Keratinocyte (primary cell): ENCODE measurements at regions not wholly inside any gene's neighbourhood (a gene's known extent, or its start where the extent isn't known, plus 50 kb on each side); places are given as distances from the start of the nearest gene placed in this dataset.

Experiments
- DNase-seq: peaks from one replicate; pipeline ENCODE4 v3.0.0-alpha.2; 2011; ENCODE audit warnings: low read depth, missing footprints, low spot score
- FAIRE-seq: peaks from 2 replicates; lab custom pipeline; 2011; peaks lifted over from hg19 to GRCh38; lab: Jason Lieb, UNC
- H2AFZ ChIP-seq: 2 replicates; pipeline ENCODE4 v1.6.0; 2012; ENCODE audit warnings: low read length, control low read depth, inconsistent platforms; ENCODE audit not compliant: control insufficient read depth
- H3K27ac ChIP-seq: 2 replicates; pipeline ENCODE4 v1.5.1; 2011; ENCODE audit warnings: low read length; ENCODE audit not compliant: control insufficient read depth, insufficient read depth
- H3K27me3 ChIP-seq: 3 replicates; pipeline ENCODE4 v1.6.0; 2011; ENCODE audit warnings: low read length; ENCODE audit not compliant: control insufficient read depth, insufficient read depth; ENCODE audit errors: extremely low read depth
- H3K36me3 ChIP-seq, 2 experiments: 2 replicates in 1 of 2; 3 replicates in 1 of 2; pipeline ENCODE4 v1.5.1; 2011; ENCODE audit warnings: low read length in 2 of 2, mild to moderate bottlenecking in 1 of 2; ENCODE audit not compliant: control insufficient read depth in 2 of 2, insufficient read depth in 2 of 2; ENCODE audit errors: extremely low read depth in 1 of 2
- H3K4me1 ChIP-seq: 3 replicates; pipeline ENCODE4 v1.5.1; 2011; ENCODE audit warnings: low read length; ENCODE audit not compliant: control insufficient read depth, insufficient read depth; ENCODE audit errors: extremely low read depth
- H3K4me2 ChIP-seq: 3 replicates; pipeline ENCODE4 v1.6.0; 2011; ENCODE audit warnings: low read depth, low read length; ENCODE audit not compliant: control insufficient read depth, insufficient read depth; ENCODE audit errors: extremely low read depth
- H3K4me3 ChIP-seq, 3 experiments: fragments of 200-600 bp in 1 of 3; sonication (generic) in 1 of 3; 2 replicates in 2 of 3; 3 replicates in 1 of 3; pipeline ENCODE4 v1.5.1; 2011 to 2016; ENCODE audit warnings: low read length in 3 of 3, mild to moderate bottlenecking in 3 of 3, control low read depth in 2 of 3, inconsistent platforms in 1 of 3, low read depth in 1 of 3, mixed read lengths in 1 of 3, mixed run types in 1 of 3, moderate library complexity in 1 of 3; ENCODE audit not compliant: control insufficient read depth in 2 of 3, insufficient read depth in 2 of 3; ENCODE audit errors: extremely low read depth in 1 of 3
- H3K79me2 ChIP-seq: 2 replicates; pipeline ENCODE4 v1.6.0; 2012; ENCODE audit warnings: low read length; ENCODE audit not compliant: control insufficient read depth, insufficient read depth
- H3K9ac ChIP-seq: 3 replicates; pipeline ENCODE4 v1.6.0; 2011; ENCODE audit warnings: low read length; ENCODE audit not compliant: control insufficient read depth, insufficient read depth; ENCODE audit errors: extremely low read depth
- H3K9me1 ChIP-seq: 3 replicates; pipeline ENCODE4 v1.6.0; 2011; ENCODE audit warnings: low read length; ENCODE audit not compliant: control insufficient read depth, insufficient read depth; ENCODE audit errors: extremely low read depth
- H3K9me3 ChIP-seq: 2 replicates; pipeline ENCODE4 v1.5.1; 2012; ENCODE audit warnings: low read depth, low read length; ENCODE audit not compliant: control insufficient read depth
- H4K20me1 ChIP-seq: 3 replicates; pipeline ENCODE4 v1.6.0; 2011; ENCODE audit warnings: low read length; ENCODE audit not compliant: control insufficient read depth, insufficient read depth; ENCODE audit errors: extremely low read depth
- EZH2 ChIP-seq: IDR thresholded peaks from one replicate; pipeline ENCODE4 v1.6.1; 2012; ENCODE audit warnings: inconsistent platforms, mild to moderate bottlenecking, low read length, moderate library complexity
- dilution Hi-C: fragments of 300-500 bp; cut with MboI; formaldehyde crosslinking; loops from one replicate; pipeline ENCODE4 v1.7.0; 2020; ENCODE audit warnings: low sequenced_read_pairs; ENCODE audit not compliant: extremely low pct_ligation_motif_present
- TF ChIP-seq, protein P1 (sequence below), 3 experiments: IDR thresholded peaks in 1 of 3; conservative IDR thresholded peaks in 1 of 3; optimal IDR thresholded peaks in 1 of 3; 2 replicates in 2 of 3; 3 replicates in 1 of 3; pipeline versions ENCODE3 to v1.5.1; 2011; ENCODE audit warnings: low read length in 3 of 3, mild to moderate bottlenecking in 3 of 3, moderate library complexity in 2 of 3, control low read depth in 1 of 3, inconsistent platforms in 1 of 3; ENCODE audit not compliant: insufficient read depth in 2 of 3; ENCODE audit errors: extremely low read depth in 1 of 3

DNA sequence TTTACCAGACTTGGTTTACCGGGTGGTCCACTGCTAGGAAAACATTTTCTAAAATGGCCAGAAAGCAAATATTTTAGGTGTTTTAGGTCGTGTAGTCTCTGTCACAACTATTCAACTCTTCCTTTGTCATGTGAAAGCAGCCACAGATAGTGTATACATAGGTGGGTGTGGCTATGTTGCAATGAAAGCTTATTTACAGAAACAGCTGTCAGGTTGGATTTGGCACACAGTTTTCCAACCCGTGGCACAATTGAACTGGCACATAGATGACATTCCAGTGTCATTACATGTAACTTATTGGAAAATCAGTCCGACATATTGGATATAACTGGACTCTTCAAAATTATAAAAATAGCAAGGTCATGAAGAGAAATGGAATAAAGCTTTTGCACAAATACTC lies 68.9 kb upstream of the KCNQ5 start:
- Histone ChIP-seq H3K9ac (peak overlapping the region; percentile 39), H2AFZ (peak overlapping the region; percentile 47), H3K27me3 (no peaks in the 10 kb centered on the region), H3K9me1 (no peaks in the 10 kb centered on the region), H3K4me1 (peaks cover 41% of the 10 kb centered on the region), H3K36me3 (no peaks in the 10 kb centered on the region), H3K9me3 (no peaks in the 10 kb centered on the region), H3K27ac (peak overlapping the region; percentile 88), H3K4me2 (peak overlapping the region; percentile 85), H4K20me1 (no peaks in the 10 kb centered on the region), H3K4me3 (peak overlapping the region in 2 of 3 experiments; percentile 36 to 61), H3K79me2 (no peaks in the 10 kb centered on the region)
- TF ChIP-seq, protein P1, sequence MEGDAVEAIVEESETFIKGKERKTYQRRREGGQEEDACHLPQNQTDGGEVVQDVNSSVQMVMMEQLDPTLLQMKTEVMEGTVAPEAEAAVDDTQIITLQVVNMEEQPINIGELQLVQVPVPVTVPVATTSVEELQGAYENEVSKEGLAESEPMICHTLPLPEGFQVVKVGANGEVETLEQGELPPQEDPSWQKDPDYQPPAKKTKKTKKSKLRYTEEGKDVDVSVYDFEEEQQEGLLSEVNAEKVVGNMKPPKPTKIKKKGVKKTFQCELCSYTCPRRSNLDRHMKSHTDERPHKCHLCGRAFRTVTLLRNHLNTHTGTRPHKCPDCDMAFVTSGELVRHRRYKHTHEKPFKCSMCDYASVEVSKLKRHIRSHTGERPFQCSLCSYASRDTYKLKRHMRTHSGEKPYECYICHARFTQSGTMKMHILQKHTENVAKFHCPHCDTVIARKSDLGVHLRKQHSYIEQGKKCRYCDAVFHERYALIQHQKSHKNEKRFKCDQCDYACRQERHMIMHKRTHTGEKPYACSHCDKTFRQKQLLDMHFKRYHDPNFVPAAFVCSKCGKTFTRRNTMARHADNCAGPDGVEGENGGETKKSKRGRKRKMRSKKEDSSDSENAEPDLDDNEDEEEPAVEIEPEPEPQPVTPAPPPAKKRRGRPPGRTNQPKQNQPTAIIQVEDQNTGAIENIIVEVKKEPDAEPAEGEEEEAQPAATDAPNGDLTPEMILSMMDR (optimal IDR thresholded peaks at IDR 0.05 in 1 of 3, IDR thresholded peaks at IDR 0.05 in 1 of 3, conservative IDR thresholded peaks at IDR 0.05 in 1 of 3; ENCODE audit: extremely low read depth in 1 of 3, insufficient read depth in 2 of 3, low read length in 3 of 3): no peak
- no peak for TF ChIP-seq EZH2
- no peak for FAIRE-seq
- DNase-seq: peak; percentile 53
- dilution Hi-C loops: loop anchor here (25.0 kb wide), 1 partner anchor 116 kb away; no protein-coding TSS in a partner anchor

DNA sequence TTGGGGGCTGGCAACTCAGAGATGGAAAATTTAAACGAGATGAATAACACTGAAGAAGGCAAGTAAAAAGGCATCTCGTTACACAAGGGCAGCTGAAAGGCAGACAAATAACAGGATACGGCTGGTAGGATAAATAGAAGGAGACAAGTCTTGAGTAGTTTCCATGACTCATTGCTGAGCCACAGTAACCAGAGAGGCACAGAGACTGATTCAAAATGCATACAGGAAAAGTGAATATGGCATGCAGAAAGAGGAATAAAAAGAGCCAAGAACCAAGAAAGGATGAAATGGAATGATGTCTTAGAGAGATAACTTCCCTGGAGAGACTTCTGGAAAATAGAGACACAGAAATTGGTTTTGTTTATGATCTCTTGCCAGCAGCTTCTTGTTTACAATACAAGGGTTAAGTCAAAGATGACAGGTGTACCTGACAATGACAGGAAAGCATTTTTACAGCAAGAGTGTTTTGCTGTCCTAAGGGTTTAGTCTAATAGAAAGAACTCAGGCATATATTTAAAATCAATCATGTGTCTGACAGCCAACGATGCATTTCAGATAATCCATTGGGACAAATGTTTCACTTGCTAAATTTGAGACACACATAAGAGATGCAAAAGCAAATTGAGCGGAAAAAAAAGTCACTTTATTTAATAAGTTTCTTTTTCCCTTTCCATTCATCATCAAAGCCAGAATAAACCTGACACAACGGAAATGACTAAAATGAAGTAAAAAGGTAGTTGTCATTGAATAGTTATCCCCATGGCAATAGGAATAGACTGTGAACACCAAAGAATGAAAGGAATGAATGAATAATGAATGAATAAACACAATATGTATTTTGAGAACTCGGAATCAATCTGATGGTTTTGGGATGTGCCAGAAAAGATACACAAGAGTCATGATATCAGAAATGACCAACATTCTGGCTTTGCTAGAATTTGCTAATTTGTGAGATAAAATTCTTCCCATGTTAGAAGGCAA lies 68.0 kb upstream of the KCNQ5 start:
- H3K79me2 ChIP-seq: no peaks in the 10 kb centered on the region
- peak overlapping the region in 2 of 3 experiments; percentile 54 to 56 for H3K4me3 ChIP-seq
- FAIRE-seq (peak; percentile 97), DNase-seq (peak; percentile 78)
- no peak overlapping the region for H2AFZ ChIP-seq
- H3K4me1 ChIP-seq: peaks cover 41% of the 10 kb centered on the region
- no peaks in the 10 kb centered on the region for H4K20me1 ChIP-seq
- H3K9ac ChIP-seq: peak overlapping the region; percentile 62
- no peaks in the 10 kb centered on the region for H3K9me1 ChIP-seq
- no peaks in the 10 kb centered on the region for H3K27me3 ChIP-seq
- H3K9me3 ChIP-seq: no peaks in the 10 kb centered on the region
- dilution Hi-C loops: loop anchor here (25.0 kb wide), 1 partner anchor 117 kb away; no protein-coding TSS in a partner anchor
- peak overlapping the region; percentile 85 for H3K4me2 ChIP-seq
- no peak for TF ChIP-seq EZH2
- TF ChIP-seq, protein P1 (optimal IDR thresholded peaks at IDR 0.05 in 1 of 3, IDR thresholded peaks at IDR 0.05 in 1 of 3, conservative IDR thresholded peaks at IDR 0.05 in 1 of 3; ENCODE audit: extremely low read depth in 1 of 3, insufficient read depth in 2 of 3, low read length in 3 of 3): no peak
- H3K36me3 ChIP-seq: no peaks in the 10 kb centered on the region
- H3K27ac ChIP-seq: peak overlapping the region; percentile 88
